ENCODE measurements at regions not wholly inside any gene's neighbourhood (a gene's known extent, or its start where the extent isn't known, plus 50 kb on each side); places are given as distances from the start of the nearest gene placed in this dataset.

DNA sequence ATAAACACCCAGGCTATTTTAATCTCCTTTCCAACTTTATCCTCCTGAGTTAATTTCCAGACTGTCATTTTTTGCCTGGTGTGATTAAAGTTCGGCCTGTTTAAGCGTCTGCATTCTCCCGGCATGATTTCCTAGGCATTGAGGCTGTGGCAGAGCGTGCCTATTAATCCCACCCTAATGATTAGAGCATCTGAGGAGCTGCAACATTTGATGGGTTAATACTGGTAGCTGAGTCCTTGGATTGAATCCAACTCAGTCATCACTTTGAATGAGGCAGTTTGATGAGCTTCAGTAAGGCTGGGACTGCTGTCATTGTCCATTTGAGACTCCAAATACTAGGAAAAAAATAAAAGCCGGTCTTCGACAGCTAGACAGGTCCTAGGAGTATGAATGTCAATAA lies 882.5 kb downstream of the SLC4A3 start:
- no peak overlapping the region for H3K4me3 ChIP-seq (ENCODE audit: low read depth, low read length)
- in situ Hi-C loops (cut with HindIII; ENCODE audit: low sequenced_read_pairs): no loop called here
- DNase-seq (ENCODE audit: low read depth): no peak
- no peak for TF ChIP-seq CTCF (IDR thresholded peaks at IDR 0.05; ENCODE audit: low read depth, low read length, missing control alignments)

- DNase-seq (ENCODE audit: low read depth): no peak
- no peak overlapping the region for H3K4me3 ChIP-seq (ENCODE audit: low read depth, low read length)
- in situ Hi-C loops (cut with HindIII; ENCODE audit: low sequenced_read_pairs): no loop called here
- TF ChIP-seq CTCF (IDR thresholded peaks at IDR 0.05; ENCODE audit: low read depth, low read length, missing control alignments): no peak
Observed at GRCh38 chr2:220510668-220511067, 883.2 kb downstream of the SLC4A3 start.

DNA sequence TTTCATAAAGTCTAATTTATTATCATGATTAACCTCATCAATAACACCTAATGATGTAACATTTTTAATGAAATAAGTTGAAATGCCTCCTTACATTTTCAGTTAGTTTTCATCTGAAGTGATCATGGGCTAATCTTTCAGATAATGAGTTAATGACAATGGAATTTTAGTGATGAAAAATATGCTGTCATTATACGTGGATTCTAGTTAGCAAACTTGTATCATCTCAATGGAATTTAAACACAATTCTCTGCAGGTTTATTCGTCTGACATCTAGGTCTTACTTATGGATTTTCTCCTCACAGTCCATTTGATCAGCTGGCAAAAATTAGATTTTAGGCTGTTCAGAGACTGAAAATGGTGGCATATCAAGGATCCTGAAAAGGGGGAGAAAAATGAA lies 885.0 kb downstream of the SLC4A3 start:
- no peak for DNase-seq (ENCODE audit: low read depth)
- TF ChIP-seq CTCF (IDR thresholded peaks at IDR 0.05; ENCODE audit: low read depth, low read length, missing control alignments): no peak
- no peak overlapping the region for H3K4me3 ChIP-seq (ENCODE audit: low read depth, low read length)
- in situ Hi-C loops (cut with HindIII; ENCODE audit: low sequenced_read_pairs): no loop called here

DNA sequence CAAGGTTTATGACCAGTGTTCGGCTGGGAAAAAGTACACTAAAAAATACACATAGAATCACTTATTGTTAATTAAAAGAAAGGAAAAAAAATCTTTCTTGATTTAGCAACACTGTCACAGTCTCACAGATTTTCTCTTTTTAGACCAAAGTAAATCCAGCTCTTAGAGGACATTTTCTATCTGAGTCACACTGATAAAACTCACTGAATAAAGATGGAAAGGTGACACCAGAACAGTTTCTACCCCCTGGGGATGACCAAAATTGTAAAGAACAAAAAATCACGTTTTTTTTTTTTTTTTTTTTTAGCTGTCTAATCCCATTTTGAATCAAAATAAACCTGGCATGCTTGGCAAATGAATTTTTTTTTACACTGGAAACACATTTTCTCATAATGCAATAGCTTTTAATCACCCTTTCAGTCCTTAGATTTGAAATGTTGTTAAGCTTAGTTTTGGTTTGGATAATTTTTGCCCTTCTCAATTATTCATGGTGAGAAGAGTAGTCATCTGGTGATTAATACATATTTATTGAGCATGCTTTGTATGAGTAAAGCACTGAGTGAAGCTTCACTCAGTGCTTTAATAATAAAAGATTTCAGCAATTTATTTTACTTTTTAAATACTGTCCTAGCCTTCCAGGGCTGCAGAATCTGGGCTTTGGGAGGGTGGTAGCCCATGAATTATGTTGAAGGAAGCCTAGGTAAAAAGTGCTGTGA lies 886.3 kb downstream of the SLC4A3 start:
- DNase-seq (ENCODE audit: low read depth): no peak
- H3K4me3 ChIP-seq (ENCODE audit: low read depth, low read length): no peak overlapping the region
- in situ Hi-C loops (cut with HindIII; ENCODE audit: low sequenced_read_pairs): no loop called here
- no peak for TF ChIP-seq CTCF (IDR thresholded peaks at IDR 0.05; ENCODE audit: low read depth, low read length, missing control alignments)

DNA sequence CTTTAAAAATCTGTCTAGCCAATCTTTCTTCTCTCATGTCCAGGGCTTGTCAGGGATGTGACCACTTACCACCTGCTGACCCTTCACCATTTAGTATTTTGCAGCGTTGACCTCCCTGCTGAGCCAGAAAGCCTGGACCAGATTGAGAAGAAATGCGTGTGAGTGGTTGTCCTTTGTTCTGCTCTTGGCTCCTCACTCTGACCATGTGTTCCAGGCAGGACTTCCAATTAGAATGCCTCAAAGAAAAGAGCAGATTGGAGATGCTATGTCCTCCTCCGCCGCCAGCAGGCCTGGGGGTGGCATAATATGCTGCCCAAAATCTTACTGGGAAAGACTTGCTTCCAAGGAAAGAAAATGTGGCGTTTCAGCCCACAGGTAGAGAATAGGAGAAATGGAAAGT lies 894.1 kb downstream of the SLC4A3 start:
- H3K4me3 ChIP-seq (ENCODE audit: low read depth, low read length): no peak overlapping the region
- no peak for TF ChIP-seq CTCF (IDR thresholded peaks at IDR 0.05; ENCODE audit: low read depth, low read length, missing control alignments)
- no peak for DNase-seq (ENCODE audit: low read depth)
- in situ Hi-C loops (cut with HindIII; ENCODE audit: low sequenced_read_pairs): no loop called here

- in situ Hi-C loops (cut with HindIII; ENCODE audit: low sequenced_read_pairs): no loop called here
- no peak for TF ChIP-seq CTCF (IDR thresholded peaks at IDR 0.05; ENCODE audit: low read depth, low read length, missing control alignments)
- H3K4me3 ChIP-seq (ENCODE audit: low read depth, low read length): no peak overlapping the region
- DNase-seq (ENCODE audit: low read depth): no peak
Observed at GRCh38 chr2:220528180-220528675, 900.8 kb downstream of the SLC4A3 start.

All from astrocyte of the cerebellum (primary cell).